HUES64 (cell line): ENCODE measurements at regions not wholly inside any gene's neighbourhood (a gene's known extent, or its start where the extent isn't known, plus 50 kb on each side); places are given as distances from the start of the nearest gene placed in this dataset.
"Not testable (repeated sequence)": the region's sequence is repeated elsewhere in the genome, so short reads cannot be mapped to it uniquely, and the experiment has no call there.

Source experiments
- H3K27ac ChIP-seq: 2 replicates; pipeline ENCODE4 v1.7.0; 2013; ENCODE audit warnings: low read depth, low read length, inconsistent platforms
- H3K27me3 ChIP-seq: 2 replicates; pipeline ENCODE4 v1.6.1; 2013; ENCODE audit warnings: mild to moderate bottlenecking, low read length; ENCODE audit not compliant: insufficient read depth
- H3K36me3 ChIP-seq: 2 replicates; pipeline ENCODE4 v1.6.1; 2013; ENCODE audit warnings: mild to moderate bottlenecking, low read length; ENCODE audit not compliant: insufficient read depth
- H3K4me1 ChIP-seq: 2 replicates; pipeline ENCODE4 v1.6.1; 2013; ENCODE audit warnings: mild to moderate bottlenecking, low read length, moderate library complexity; ENCODE audit not compliant: insufficient read depth
- H3K4me3 ChIP-seq: 2 replicates; pipeline ENCODE4 v1.5.1; 2013; ENCODE audit warnings: mild to moderate bottlenecking, low read length, moderate library complexity
- H3K9ac ChIP-seq: 2 replicates; pipeline ENCODE4 v1.6.1; 2013; ENCODE audit warnings: mild to moderate bottlenecking, low read depth, low read length
- H3K9me3 ChIP-seq: 2 replicates; pipeline ENCODE4 v1.6.1; 2013; ENCODE audit warnings: low read depth, low read length; ENCODE audit not compliant: insufficient read depth
- WGBS: fragments of 150-250, 120-280 bp; methylation state at CpG from one replicate; pipeline ENCODE4 v1.1.7; 2013; ENCODE audit warnings: missing lambda C conversion rate; 5-methylcytosine and 5-hydroxymethylcytosine counted together

- Histone ChIP-seq H3K27ac (no peak overlapping the region), H3K9ac (no peak overlapping the region), H3K27me3 (no peaks in the 10 kb centered on the region), H3K4me3 (no peak overlapping the region), H3K4me1 (no peaks in the 10 kb centered on the region), H3K36me3 (no peaks in the 10 kb centered on the region), H3K9me3 (no peaks in the 10 kb centered on the region)
- WGBS = 95% methylated on average over 4 of the region's 4 CpGs
Observed at GRCh38 chr4:162475246-162475645, 311.4 kb upstream of the FSTL5 start.

GRCh38 chr4:162469977-162470376 is 306.2 kb upstream of the FSTL5 start:
- Histone ChIP-seq H3K27ac (no peak overlapping the region), H3K4me3 (no peak overlapping the region), H3K4me1 (no peaks in the 10 kb centered on the region), H3K27me3 (no peaks in the 10 kb centered on the region), H3K9me3 (no peaks in the 10 kb centered on the region), H3K9ac (no peak overlapping the region), H3K36me3 (no peaks in the 10 kb centered on the region)

GRCh38 chr4:162465356-162465755 is 301.6 kb upstream of the FSTL5 start:
- H3K36me3 ChIP-seq, H3K9ac ChIP-seq, H3K4me1 ChIP-seq, H3K27me3 ChIP-seq, H3K4me3 ChIP-seq, H3K27ac ChIP-seq, H3K9me3 ChIP-seq: not testable (repeated sequence)
- WGBS = 100% methylated on average over 1 of the region's 1 CpG

GRCh38 chr4:162461952-162462351 is 298.2 kb upstream of the FSTL5 start:
- Histone ChIP-seq H3K27me3 (no peaks in the 10 kb centered on the region), H3K9me3 (no peaks in the 10 kb centered on the region), H3K27ac (no peak overlapping the region), H3K4me3 (no peak overlapping the region), H3K9ac (no peak overlapping the region), H3K4me1 (no peaks in the 10 kb centered on the region), H3K36me3 (no peaks in the 10 kb centered on the region)
- WGBS = 100% methylated on average over 1 of the region's 1 CpG

GRCh38 chr4:162458051-162458450 is 294.3 kb upstream of the FSTL5 start:
- H3K9me3 ChIP-seq = no peaks in the 10 kb centered on the region
- H3K9ac ChIP-seq = no peak overlapping the region
- H3K36me3 ChIP-seq = no peaks in the 10 kb centered on the region
- no peak overlapping the region for H3K4me3 ChIP-seq
- WGBS = 91% methylated on average over 5 of the region's 6 CpGs
- no peaks in the 10 kb centered on the region for H3K4me1 ChIP-seq
- H3K27me3 ChIP-seq = no peaks in the 10 kb centered on the region
- H3K27ac ChIP-seq = no peak overlapping the region

GRCh38 chr4:162457071-162457865 is 293.5 kb upstream of the FSTL5 start:
- Histone ChIP-seq H3K36me3 (no peaks in the 10 kb centered on the region), H3K27ac (no peak overlapping the region), H3K9me3 (no peaks in the 10 kb centered on the region), H3K9ac (no peak overlapping the region), H3K4me3 (no peak overlapping the region), H3K27me3 (no peaks in the 10 kb centered on the region), H3K4me1 (no peaks in the 10 kb centered on the region)
- 96% methylated on average over 2 of the region's 5 CpGs for WGBS

- Histone ChIP-seq H3K36me3 (no peaks in the 10 kb centered on the region), H3K4me1 (no peaks in the 10 kb centered on the region)
- 88% methylated on average over 1 of the region's 3 CpGs for WGBS
Observed at GRCh38 chr4:162456106-162456505, 292.3 kb upstream of the FSTL5 start.

GRCh38 chr4:162450531-162451035 is 286.8 kb upstream of the FSTL5 start:
- no peak overlapping the region for H3K9ac ChIP-seq
- no peaks in the 10 kb centered on the region for H3K27me3 ChIP-seq
- H3K4me3 ChIP-seq = no peak overlapping the region
- no peaks in the 10 kb centered on the region for H3K4me1 ChIP-seq
- no peaks in the 10 kb centered on the region for H3K9me3 ChIP-seq
- H3K36me3 ChIP-seq = no peaks in the 10 kb centered on the region
- no peak overlapping the region for H3K27ac ChIP-seq

More at GRCh38 chr4:162456106-162456505, 292.3 kb upstream of the FSTL5 start:
- Histone ChIP-seq H3K9ac (no peak overlapping the region), H3K27ac (no peak overlapping the region), H3K4me3 (no peak overlapping the region), H3K27me3 (no peaks in the 10 kb centered on the region), H3K9me3 (no peaks in the 10 kb centered on the region)

GRCh38 chr4:162443510-162443909 is 279.7 kb upstream of the FSTL5 start:
- Histone ChIP-seq H3K36me3 (no peaks in the 10 kb centered on the region), H3K27me3 (no peaks in the 10 kb centered on the region), H3K9ac (no peak overlapping the region), H3K4me3 (no peak overlapping the region), H3K9me3 (no peaks in the 10 kb centered on the region), H3K4me1 (no peaks in the 10 kb centered on the region), H3K27ac (no peak overlapping the region)
- WGBS = 84% methylated on average over 2 of the region's 2 CpGs

- WGBS = 100% methylated on average over 2 of the region's 2 CpGs
- Histone ChIP-seq H3K27me3 (no peaks in the 10 kb centered on the region), H3K9ac (no peak overlapping the region), H3K4me3 (no peak overlapping the region), H3K36me3 (no peaks in the 10 kb centered on the region), H3K9me3 (no peaks in the 10 kb centered on the region), H3K27ac (no peak overlapping the region), H3K4me1 (no peaks in the 10 kb centered on the region)
Observed at GRCh38 chr4:162442128-162442527, 278.3 kb upstream of the FSTL5 start.

GRCh38 chr4:162422312-162422711 is 258.5 kb upstream of the FSTL5 start:
- Histone ChIP-seq H3K9ac (no peak overlapping the region), H3K4me3 (no peak overlapping the region), H3K27me3 (no peaks in the 10 kb centered on the region), H3K36me3 (no peaks in the 10 kb centered on the region), H3K9me3 (no peaks in the 10 kb centered on the region), H3K27ac (no peak overlapping the region), H3K4me1 (no peaks in the 10 kb centered on the region)
- WGBS = 95% methylated on average over 2 of the region's 4 CpGs

- Histone ChIP-seq H3K9ac (no peak overlapping the region), H3K36me3 (no peaks in the 10 kb centered on the region), H3K27me3 (no peaks in the 10 kb centered on the region), H3K27ac (no peak overlapping the region), H3K4me3 (no peak overlapping the region), H3K9me3 (no peaks in the 10 kb centered on the region), H3K4me1 (no peaks in the 10 kb centered on the region)
- WGBS = 0% methylated on average over 1 of the region's 1 CpG
Observed at GRCh38 chr4:162410854-162411253, 247.1 kb upstream of the FSTL5 start.
